GM12878 (cell line): ENCODE measurements at regions not wholly inside any gene's neighbourhood (a gene's known extent, or its start where the extent isn't known, plus 50 kb on each side); places are given as distances from the start of the nearest gene placed in this dataset.

ENCODE experiments used
- ATAC-seq: fragments of 200-7000 bp; cut with Tn5 transposase; 3 replicates; pipeline ENCODE4 v1.9.1; 2020; ENCODE audit warnings: mild to moderate bottlenecking, moderate library complexity
- BruUV-seq: library from RNA; stranded (reverse); fragments of 400-500 nt; replicated peaks from 2 replicates; lab custom pipeline; 2021; lab: Mats Ljungman, UMichigan
- CTCF ChIA-PET: fragments of 300-600 bp; sonication (Branson Sonifier 250); formaldehyde crosslinking; extraction: SDS; loops from one replicate; lab custom pipeline; 2021; ENCODE audit warnings: inconsistent platforms; lab: Yijun Ruan, JAX
- POLR2A ChIA-PET: fragments of 350-600 bp; formaldehyde crosslinking; extraction: SDS; loops from one replicate; lab custom pipeline; 2021; ENCODE audit warnings: inconsistent platforms; lab: Charles Lee
- RAD21 ChIA-PET: fragments of 300-600 bp; sonication (Branson Sonifier 250); formaldehyde crosslinking; loops from one replicate; lab custom pipeline; 2023; ENCODE audit warnings: antibody characterized with exemption; ENCODE audit not compliant: unreplicated experiment; lab: Charles Lee
- SMC1A ChIA-PET: fragments of 300-600 bp; sonication (Branson Sonifier 250); formaldehyde crosslinking; loops from one replicate; lab custom pipeline; 2023; ENCODE audit not compliant: unreplicated experiment, uncharacterized antibody; lab: Charles Lee
- DNase-seq: peaks from one replicate; pipeline ENCODE4 v3.0.0-alpha.2; 2011; ENCODE audit warnings: low read depth, low spot score
- FAIRE-seq: peaks from 3 replicates; lab custom pipeline; 2011; peaks lifted over from hg19 to GRCh38; lab: Jason Lieb, UNC
- H2AFZ ChIP-seq: 2 replicates; pipeline ENCODE4 v1.6.0; 2011; ENCODE audit warnings: low read depth, low read length, control low read depth; ENCODE audit not compliant: control insufficient read depth
- H3K27ac ChIP-seq: 2 replicates; pipeline ENCODE4 v1.5.1; 2011; ENCODE audit warnings: control low read depth; ENCODE audit not compliant: control insufficient read depth, insufficient read depth
- H3K27me3 ChIP-seq, 2 experiments: replicated peaks in 1 of 2; 2 replicates each; pipeline versions ENCODE4 v1.6.0 to v1.6.1; 2011; ENCODE audit warnings: low read length in 1 of 2; ENCODE audit not compliant: control insufficient read depth in 2 of 2, insufficient read depth in 2 of 2
- H3K36me3 ChIP-seq, 2 experiments: 2 replicates each; pipeline ENCODE4 v1.5.1; 2011; ENCODE audit warnings: low read length in 1 of 2; ENCODE audit not compliant: control insufficient read depth in 2 of 2, insufficient read depth in 2 of 2
- H3K4me1 ChIP-seq: 2 replicates; pipeline ENCODE4 v1.6.1; 2011; ENCODE audit warnings: mild to moderate bottlenecking, low read length, moderate library complexity, mixed read lengths; ENCODE audit not compliant: control insufficient read depth, insufficient read depth
- H3K4me2 ChIP-seq: 2 replicates; pipeline ENCODE4 v1.6.0; 2011; ENCODE audit warnings: control low read depth; ENCODE audit not compliant: control insufficient read depth, insufficient read depth
- H3K4me3 ChIP-seq: fragments of 200-600 bp; sonication (generic); 2 replicates; pipeline ENCODE4 v1.5.1; 2016
- H3K79me2 ChIP-seq: 2 replicates; pipeline ENCODE4 v1.6.0; 2011; ENCODE audit warnings: low read length; ENCODE audit not compliant: control insufficient read depth, insufficient read depth
- H3K9ac ChIP-seq: 2 replicates; pipeline ENCODE4 v1.8.0; 2011; ENCODE audit warnings: low read length, control low read depth, mixed read lengths; ENCODE audit not compliant: control insufficient read depth, insufficient read depth
- H3K9me3 ChIP-seq: replicated peaks from 3 replicates; pipeline ENCODE4 v1.5.1; 2011; ENCODE audit warnings: mild to moderate bottlenecking, low read length; ENCODE audit not compliant: control insufficient read depth, insufficient read depth
- H4K20me1 ChIP-seq: 2 replicates; pipeline ENCODE4 v1.6.0; 2011; ENCODE audit not compliant: control insufficient read depth, insufficient read depth
- ATF2 ChIP-seq: IDR thresholded peaks from 2 replicates; pipeline ENCODE4 v1.6.1; 2012; ENCODE audit warnings: low read length, inconsistent platforms
- BHLHE40 ChIP-seq, 2 experiments: fragments of 450-650 bp in 1 of 2; IDR thresholded peaks; 2 replicates each; pipeline ENCODE4 v1.6.1; 2011 to 2017; ENCODE audit warnings: low read depth in 2 of 2, borderline replicate concordance in 1 of 2, improper control_type of control experiment in 1 of 2, low read length in 1 of 2, mild to moderate bottlenecking in 1 of 2
- CHD1 ChIP-seq: IDR thresholded peaks from 2 replicates; pipeline ENCODE4 v1.6.1; 2012; ENCODE audit warnings: low read depth, low read length, improper control_type of control experiment
- CREB1 ChIP-seq: IDR thresholded peaks from 2 replicates; pipeline ENCODE4 v1.6.1; 2012; ENCODE audit warnings: low read depth, mild to moderate bottlenecking, inconsistent platforms
- ELK1 ChIP-seq: IDR thresholded peaks from 2 replicates; pipeline ENCODE4 v1.6.1; 2012; ENCODE audit warnings: low read depth, low read length, improper control_type of control experiment
- FOXM1 ChIP-seq: IDR thresholded peaks from 2 replicates; pipeline ENCODE4 v1.6.1; 2012; ENCODE audit warnings: low read depth, mild to moderate bottlenecking, inconsistent platforms, low read length, moderate library complexity
- GABPA ChIP-seq: IDR thresholded peaks from 2 replicates; pipeline ENCODE4 v1.6.1; 2014; ENCODE audit warnings: antibody characterized with exemption, low read depth, mild to moderate bottlenecking, inconsistent platforms
- HDGF ChIP-seq: fragments of 450-650 bp; IDR thresholded peaks from 2 replicates; pipeline ENCODE4 v1.6.1; 2016; ENCODE audit warnings: antibody characterized with exemption
- IRF4 ChIP-seq: IDR thresholded peaks from 2 replicates; pipeline ENCODE4 v1.6.1; 2011; ENCODE audit warnings: low read depth, low read length
- LARP7 ChIP-seq: fragments of 450-650 bp; IDR thresholded peaks from 2 replicates; pipeline ENCODE4 v1.6.1; 2017; ENCODE audit warnings: mild to moderate bottlenecking
- MAX ChIP-seq: IDR thresholded peaks from 2 replicates; pipeline ENCODE4 v1.6.1; 2012; ENCODE audit warnings: low read depth, low read length, improper control_type of control experiment
- NR2C1 ChIP-seq: fragments of 450-650 bp; IDR thresholded peaks from 2 replicates; pipeline ENCODE4 v1.6.1; 2017; ENCODE audit warnings: antibody characterized with exemption, mild to moderate bottlenecking, moderate library complexity
- NR2C2 ChIP-seq: IDR thresholded peaks from 2 replicates; pipeline ENCODE4 v1.6.1; 2011; ENCODE audit warnings: borderline replicate concordance, low read depth; ENCODE audit not compliant: control insufficient read depth, insufficient read length
- RBBP5 ChIP-seq: fragments of 200-600 bp; sonication (generic); conservative IDR thresholded peaks from 2 replicates; pipeline ENCODE4 v1.6.1; 2016
- RUNX3 ChIP-seq: IDR thresholded peaks from 2 replicates; pipeline ENCODE4 v1.6.1; 2012; ENCODE audit warnings: low read length, inconsistent platforms
- SMAD1 ChIP-seq: fragments of 450-650 bp; IDR thresholded peaks from 2 replicates; pipeline ENCODE4 v1.6.1; 2018; ENCODE audit warnings: mild to moderate bottlenecking, low read depth; ENCODE audit not compliant: partially characterized antibody
- TAF1 ChIP-seq: IDR thresholded peaks from 2 replicates; pipeline ENCODE4 v1.6.1; 2011; ENCODE audit warnings: mild to moderate bottlenecking, low read depth, low read length, borderline replicate concordance
- TCF3 ChIP-seq: IDR thresholded peaks from 2 replicates; pipeline ENCODE4 v1.6.1; 2012; ENCODE audit warnings: low read depth, mild to moderate bottlenecking, low read length, borderline replicate concordance; ENCODE audit not compliant: insufficient read depth
- USF2 ChIP-seq: IDR thresholded peaks from 2 replicates; pipeline ENCODE4 v1.6.1; 2011; ENCODE audit warnings: low read depth, low read length, improper control_type of control experiment, borderline replicate concordance
- WRNIP1 ChIP-seq: IDR thresholded peaks from 2 replicates; pipeline ENCODE4 v1.6.1; 2011; ENCODE audit warnings: low read depth, low read length, improper control_type of control experiment, borderline replicate concordance
- WGBS: methylation state at CpG from one replicate; pipeline ENCODE4 v1.1.6; 2016; ENCODE audit warnings: low lambda C conversion rate; ENCODE audit not compliant: insufficient replicate concordance, insufficient coverage; ENCODE audit errors: missing lambda C conversion rate; 5-methylcytosine and 5-hydroxymethylcytosine counted together
- in situ Hi-C: fragments of 300-500 bp; cut with MboI; formaldehyde crosslinking; loops from 9 replicates; pipeline ENCODE4 v1.14.3; 2018; ENCODE audit warnings: mixed read lengths
- intact Hi-C: fragments of 100-400 bp; cut with micrococcal nuclease; formaldehyde crosslinking; loops from one replicate; pipeline ENCODE4 v1.14.2; 2022; ENCODE audit not compliant: unreplicated experiment

- in situ Hi-C loops = no loop called here
- Histone ChIP-seq H3K9me3 (no peaks in the 10 kb centered on the region), H2AFZ (no peak overlapping the region), H3K4me1 (no peaks in the 10 kb centered on the region), H3K9ac (no peak overlapping the region), H3K27me3 (no peaks in the 10 kb centered on the region), H3K36me3 (no peaks in the 10 kb centered on the region), H4K20me1 (no peaks in the 10 kb centered on the region), H3K4me2 (no peak overlapping the region), H3K4me3 (no peak overlapping the region), H3K79me2 (no peaks in the 10 kb centered on the region), H3K27ac (no peak overlapping the region)
- DNase-seq (no peak), ATAC-seq (no peak), FAIRE-seq (no peak)
- RAD21 ChIA-PET = no interaction called here
- POLR2A ChIA-PET = no interaction called here
- no TSS peak for BruUV-seq
- SMC1A ChIA-PET = interaction anchor here (1.0 kb wide), 1 partner anchor 14 kb away, joined by 3 read pairs; no protein-coding TSS in a partner anchor
- WGBS = 25% methylated on average over 8 of the region's 8 CpGs
- CTCF ChIA-PET = no interaction called here
- intact Hi-C loops = no loop called here
- TF ChIP-seq BHLHE40 (IDR thresholded peaks at IDR 0.05; ENCODE audit: borderline replicate concordance in 1 of 2, low read depth in 2 of 2, low read length in 1 of 2) (no peak), CREB1 (no peak), MAX (no peak), SMAD1 (no peak), WRNIP1 (no peak), FOXM1 (no peak), ATF2 (no peak), LARP7 (no peak), GABPA (no peak), IRF4 (no peak), NR2C1 (no peak), USF2 (no peak), NR2C2 (no peak), CHD1 (no peak), HDGF (no peak), TAF1 (no peak), RUNX3 (no peak), TCF3 (no peak), RBBP5 (no peak), ELK1 (no peak)
Observed at GRCh38 chr4:186844059-186844681, 120.5 kb upstream of the FAT1 start.
